ENCODE measurements at regions not wholly inside any gene's neighbourhood (a gene's known extent, or its start where the extent isn't known, plus 50 kb on each side); places are given as distances from the start of the nearest gene placed in this dataset.

- H3K27ac ChIP-seq, result no peak overlapping the region
- DNase-seq (ENCODE audit: low read depth, low spot score), result no peak
These were observed 658.5 kb downstream of the USP25 start for GRCh38 chr21:16388291-16388690.

GRCh38 chr21:16388911-16389560 is 659.3 kb downstream of the USP25 start:
- H3K27ac ChIP-seq, result peak overlapping the region; percentile 4
- peak; percentile 22 for DNase-seq (ENCODE audit: low read depth, low spot score)

DNA sequence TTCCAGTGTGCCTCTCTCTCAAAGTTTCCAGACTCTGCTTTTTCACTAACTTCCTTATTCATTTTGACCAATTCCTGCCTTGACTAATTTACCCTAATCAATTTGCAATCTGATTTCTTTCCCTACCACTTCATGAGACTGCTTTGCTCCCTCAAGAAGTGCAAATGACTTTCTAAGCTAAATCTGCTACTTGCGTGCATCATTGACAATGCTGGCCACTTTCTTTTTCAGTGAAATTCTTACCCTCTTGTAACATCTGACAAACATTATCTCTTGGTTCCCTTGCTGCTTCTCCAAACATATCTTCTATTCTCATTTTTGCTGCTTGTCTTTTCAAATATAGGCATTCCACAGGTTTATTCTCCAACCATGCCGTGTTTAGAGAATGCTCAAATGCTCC is 659.9 kb downstream of the USP25 start:
- H3K27ac ChIP-seq, result peak overlapping the region; percentile 4
- DNase-seq (ENCODE audit: low read depth, low spot score), result no peak

DNA sequence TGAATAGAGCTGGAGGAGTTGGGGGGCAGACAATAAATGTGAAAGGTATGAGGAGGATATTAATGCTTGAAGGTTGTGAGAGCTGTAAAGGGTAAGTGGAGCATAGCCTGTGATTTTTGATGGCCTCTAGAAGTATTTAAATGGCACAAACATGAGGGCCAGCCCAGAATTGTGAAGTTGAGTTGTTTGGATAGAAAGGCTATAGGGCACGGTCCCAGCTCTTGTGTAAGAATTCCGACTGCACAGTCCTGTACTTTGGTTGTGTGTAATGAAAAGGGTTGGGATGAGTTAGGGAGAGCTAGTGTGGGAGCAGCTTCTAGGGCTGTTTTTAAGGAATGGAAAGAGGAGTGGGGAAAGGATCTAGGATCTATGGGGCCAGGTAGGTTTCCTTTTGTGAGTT is 665.5 kb downstream of the USP25 start:
- no peak for DNase-seq (ENCODE audit: low read depth, low spot score)
- H3K27ac ChIP-seq, result no peak overlapping the region

GRCh38 chr21:16402752-16403151 is 673.0 kb downstream of the USP25 start:
- no peak for DNase-seq (ENCODE audit: low read depth, low spot score)
- no peak overlapping the region for H3K27ac ChIP-seq

DNA sequence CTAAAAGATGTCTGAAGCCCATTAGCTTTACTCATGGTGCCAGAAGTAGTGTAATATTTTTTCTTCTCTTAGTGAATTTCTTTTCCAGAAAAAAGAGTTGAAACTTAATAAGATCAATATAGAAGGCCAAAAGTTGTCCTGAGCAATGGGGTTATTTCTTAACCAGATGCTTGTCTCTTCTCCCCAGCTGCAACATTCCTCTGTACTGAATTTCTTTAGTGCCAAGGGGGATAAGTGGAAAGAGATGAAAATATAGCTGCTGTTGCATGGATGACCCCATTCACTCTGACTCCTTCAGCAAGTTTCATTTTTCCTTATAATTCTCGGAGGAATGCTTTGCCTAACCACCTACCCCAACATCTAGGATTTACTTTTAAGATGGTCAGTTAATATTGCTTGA is 675.0 kb downstream of the USP25 start:
- H3K27ac ChIP-seq, result no peak overlapping the region
- DNase-seq (ENCODE audit: low read depth, low spot score), result no peak

DNA sequence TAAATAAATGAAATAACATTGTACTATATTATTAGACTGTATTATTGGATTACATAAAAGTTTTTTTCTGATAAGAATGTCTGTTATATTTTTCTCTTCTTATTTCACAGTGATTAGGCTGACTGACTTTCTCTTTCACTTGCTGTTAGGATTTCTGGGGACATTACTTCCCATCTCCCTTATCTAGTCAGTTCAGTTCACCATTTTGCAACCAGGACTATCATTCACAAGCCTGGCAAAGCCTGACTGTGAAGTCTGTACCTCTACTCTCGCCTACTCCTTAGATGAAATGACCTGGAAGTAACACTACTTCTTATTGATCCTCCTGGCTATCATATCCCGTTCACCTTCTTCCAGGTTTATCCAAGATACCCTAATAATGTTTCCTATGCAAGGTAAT is 676.6 kb downstream of the USP25 start:
- DNase-seq (ENCODE audit: low read depth, low spot score), result no peak
- H3K27ac ChIP-seq, result no peak overlapping the region

DNA sequence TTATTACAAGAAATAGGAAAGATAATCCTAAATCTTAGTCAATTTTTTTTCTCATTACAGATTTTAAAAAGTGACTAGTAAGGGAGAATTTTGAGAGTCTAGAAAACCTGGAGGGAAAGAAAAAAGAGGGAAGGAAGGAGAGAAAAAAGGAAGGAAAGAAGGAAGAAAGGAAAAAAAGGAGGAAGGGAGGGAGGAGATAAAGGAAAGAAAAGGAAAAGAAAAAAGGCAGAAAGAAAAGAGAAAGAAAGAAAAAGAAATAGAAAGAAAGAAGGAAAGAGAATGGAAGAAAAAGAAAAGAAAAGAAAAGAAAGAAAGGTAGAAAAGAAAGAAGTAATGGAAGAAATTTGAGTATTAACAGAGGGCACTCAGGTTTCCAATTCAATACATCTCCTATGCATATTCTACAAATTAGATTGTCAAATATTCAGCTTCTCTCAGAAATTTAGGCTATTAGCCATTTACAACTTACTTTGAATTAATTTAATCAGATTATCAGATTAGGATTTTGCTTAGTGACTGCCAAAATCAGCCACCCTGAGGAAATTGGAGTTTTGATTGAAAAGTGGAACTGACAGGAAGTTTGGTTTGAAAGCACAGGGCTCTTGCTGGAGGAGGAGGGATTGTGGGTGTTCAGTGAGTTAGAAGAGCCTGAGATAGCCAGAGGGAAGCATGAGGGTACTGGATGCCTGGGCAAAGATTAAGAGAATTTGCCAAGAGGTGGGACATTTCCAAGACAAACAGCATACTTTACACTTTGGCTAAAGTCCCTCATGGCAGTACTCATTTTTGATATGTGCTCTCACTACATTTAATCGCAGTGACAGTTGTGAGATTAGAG is 677.8 kb downstream of the USP25 start:
- no peak overlapping the region for H3K27ac ChIP-seq
- no peak for DNase-seq (ENCODE audit: low read depth, low spot score)

DNA sequence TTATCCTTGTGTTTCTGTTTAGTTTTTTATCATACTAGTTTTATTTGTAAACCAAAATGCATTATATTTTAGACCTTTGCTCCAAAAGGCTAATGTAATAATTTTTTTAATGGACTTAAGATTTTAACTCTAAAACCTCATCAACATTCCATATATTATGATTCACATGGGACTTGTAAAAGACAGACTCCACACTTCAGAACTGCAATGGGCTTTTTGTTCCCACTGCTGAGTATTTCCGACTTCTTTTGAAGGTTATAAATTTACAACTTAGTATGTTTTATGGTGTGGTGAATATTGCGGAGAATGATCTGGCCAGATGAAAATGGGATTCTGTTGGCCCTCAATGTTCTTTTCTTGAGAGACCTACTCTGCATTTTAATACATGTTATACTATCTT is 678.5 kb downstream of the USP25 start:
- DNase-seq (ENCODE audit: low read depth, low spot score), result no peak
- no peak overlapping the region for H3K27ac ChIP-seq

- no peak for DNase-seq (ENCODE audit: low read depth, low spot score)
- H3K27ac ChIP-seq, result no peak overlapping the region
These were observed 679.6 kb downstream of the USP25 start for GRCh38 chr21:16409352-16409751.

GRCh38 chr21:16418226-16418625 is 688.4 kb downstream of the USP25 start:
- no peak for DNase-seq (ENCODE audit: low read depth, low spot score)
- H3K27ac ChIP-seq, result no peak overlapping the region

DNA sequence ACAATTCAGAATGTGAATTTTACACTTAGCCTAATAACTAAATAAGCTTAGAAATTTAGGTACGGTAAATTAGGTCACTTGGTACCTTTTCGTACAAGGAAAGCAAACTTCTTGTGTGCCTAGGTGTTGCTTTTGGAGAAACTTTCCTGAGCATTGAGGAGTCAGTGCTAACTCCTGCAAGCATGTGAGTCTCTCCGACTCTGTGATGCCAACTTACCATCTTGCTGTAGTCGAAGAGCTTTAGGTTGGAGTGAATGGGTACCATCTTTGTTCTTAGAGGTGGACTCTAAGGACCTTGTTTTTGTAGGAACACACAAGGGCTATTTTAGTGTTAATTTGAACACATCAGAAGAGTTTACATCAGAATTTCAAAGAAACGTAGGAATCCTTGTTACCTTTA is 688.9 kb downstream of the USP25 start:
- H3K27ac ChIP-seq, result no peak overlapping the region

GRCh38 chr21:16419188-16419921 is 689.6 kb downstream of the USP25 start:
- H3K27ac ChIP-seq, result peak overlapping the region; percentile 15
- no peak for DNase-seq (ENCODE audit: low read depth, low spot score)

More for the DNA sequence above, 688.9 kb downstream of the USP25 start:
- no peak for DNase-seq (ENCODE audit: low read depth, low spot score)

DNA sequence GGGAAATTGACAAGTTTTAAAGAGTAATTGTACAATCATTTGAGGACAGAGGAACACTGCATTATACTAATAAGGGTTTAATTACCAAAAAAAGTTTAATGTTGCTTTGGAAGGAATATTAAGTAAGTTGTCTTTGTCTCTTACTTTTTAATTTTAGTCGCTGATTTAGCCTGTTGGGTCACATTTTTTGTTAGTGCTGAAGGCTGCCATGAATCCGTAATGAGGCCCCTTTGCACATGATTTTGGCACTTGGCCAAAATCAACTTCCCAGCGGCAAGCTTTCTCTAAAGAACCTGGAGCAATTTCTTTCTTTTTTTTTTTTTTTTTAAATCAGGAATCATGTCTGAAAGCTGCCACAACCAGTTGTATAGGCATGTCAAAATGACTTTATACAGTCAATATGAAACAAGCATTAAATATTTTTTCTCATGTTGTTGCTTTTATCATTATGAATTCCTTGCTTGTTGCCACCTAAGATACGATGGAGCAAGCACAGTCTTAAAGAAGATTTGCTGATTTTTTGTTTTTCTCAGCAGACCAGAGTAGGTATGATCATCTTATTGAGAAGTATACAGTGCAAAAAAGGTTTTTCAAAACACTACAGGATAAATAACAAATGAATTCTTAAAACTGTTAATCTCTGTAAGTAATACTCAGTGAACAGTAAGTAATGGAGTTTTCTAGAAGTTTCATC is 690.4 kb downstream of the USP25 start:
- peak overlapping the region; percentile 15 for H3K27ac ChIP-seq

GRCh38 chr21:16421007-16421406 is 691.2 kb downstream of the USP25 start:
- DNase-seq (ENCODE audit: low read depth, low spot score), result no peak
- peak overlapping the region; percentile 15 for H3K27ac ChIP-seq

More for the DNA sequence above, 690.4 kb downstream of the USP25 start:
- DNase-seq (ENCODE audit: low read depth, low spot score), result no peak

GRCh38 chr21:16421965-16422364 is 692.2 kb downstream of the USP25 start:
- H3K27ac ChIP-seq, result no peak overlapping the region
- no peak for DNase-seq (ENCODE audit: low read depth, low spot score)

DNA sequence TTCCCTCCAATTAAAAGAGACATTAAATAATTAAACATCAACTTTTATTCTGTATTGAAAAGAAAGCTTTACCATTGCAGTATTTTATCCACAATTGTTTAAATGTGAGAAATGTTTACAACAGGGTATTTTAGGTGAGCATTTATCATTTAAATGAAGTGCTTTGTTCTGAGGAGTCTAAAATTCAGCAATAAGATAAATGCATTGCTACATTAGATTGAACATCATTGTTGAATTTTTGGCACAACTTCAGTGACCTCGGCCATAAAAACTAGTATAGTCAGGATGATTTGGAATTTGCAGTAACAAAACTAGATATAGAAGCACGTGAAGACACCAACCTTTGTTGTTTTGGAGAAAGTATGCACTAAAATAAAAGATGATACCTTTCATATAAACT is 692.9 kb downstream of the USP25 start:
- no peak for DNase-seq (ENCODE audit: low read depth, low spot score)
- no peak overlapping the region for H3K27ac ChIP-seq

- no peak for DNase-seq (ENCODE audit: low read depth, low spot score)
- peak overlapping the region; percentile 16 for H3K27ac ChIP-seq
These were observed 694.1 kb downstream of the USP25 start for GRCh38 chr21:16423921-16424320.

- H3K27ac ChIP-seq, result peak overlapping the region; percentile 16
- DNase-seq (ENCODE audit: low read depth, low spot score), result no peak
These were observed 694.6 kb downstream of the USP25 start for GRCh38 chr21:16424331-16424751.

- no peak overlapping the region for H3K27ac ChIP-seq
- DNase-seq (ENCODE audit: low read depth, low spot score), result no peak
These were observed 695.6 kb downstream of the USP25 start for GRCh38 chr21:16425376-16425775.

Data from epithelial cell of prostate (primary cell).